ENCODE measurements at regions not wholly inside any gene's neighbourhood (a gene's known extent, or its start where the extent isn't known, plus 50 kb on each side); places are given as distances from the start of the nearest gene placed in this dataset.

DNA sequence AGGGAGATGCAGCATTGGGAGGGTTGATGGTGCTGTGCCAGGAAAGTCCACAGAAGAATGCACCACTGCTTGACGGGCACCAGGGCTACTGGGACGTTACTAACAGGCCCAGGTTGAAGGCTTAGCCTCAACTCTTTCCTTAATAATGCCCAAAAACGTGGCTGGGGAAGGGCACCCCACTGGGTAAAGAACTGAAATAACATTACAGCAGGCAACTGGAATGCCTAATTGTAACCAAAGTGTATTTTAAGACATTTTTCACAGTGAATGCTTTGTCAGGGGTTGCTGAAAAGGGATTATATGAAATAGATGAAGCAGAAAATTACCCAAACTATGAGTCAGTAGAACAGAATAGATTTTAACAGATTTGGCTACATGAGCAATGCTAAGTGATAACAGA, 191.3 kb downstream of the CMPK2 start:
- no peaks in the 10 kb centered on the region for H3K9me3 ChIP-seq
- H3K36me3 ChIP-seq (replicated peaks in 1 of 2; ENCODE audit: control insufficient read depth in 1 of 2, insufficient read depth in 2 of 2, low read length in 1 of 2) = no peaks in the 10 kb centered on the region
- no peaks in the 10 kb centered on the region; a peak in 1 of 4 replicates for H3K4me1 ChIP-seq (ENCODE audit: control insufficient read depth in 1 of 2, insufficient read depth in 2 of 2, low read depth in 1 of 2, low read length in 1 of 2)
- no peak overlapping the region for H3K4me2 ChIP-seq
- H3F3A ChIP-seq (replicated peaks; ENCODE audit: insufficient read depth) = no peaks in the 10 kb centered on the region
- WGBS (ENCODE audit: low lambda C conversion rate) = 6% methylated on average over 3 of the region's 3 CpGs
- no peak overlapping the region for H2AFZ ChIP-seq (ENCODE audit: low read depth)
- H3K27me3 ChIP-seq (ENCODE audit: insufficient read depth) = no peaks in the 10 kb centered on the region
- no peak overlapping the region for H3K9ac ChIP-seq
- TF ChIP-seq PBX3 (IDR thresholded peaks at IDR 0.05) (no peak), POLR2AphosphoS5 (IDR thresholded peaks at IDR 0.05; ENCODE audit: low read depth, low read length) (no peak), GABPA (IDR thresholded peaks at IDR 0.05; ENCODE audit: low read depth) (no peak), EZH2phosphoT487 (IDR thresholded peaks at IDR 0.05; ENCODE audit: borderline replicate concordance, low read depth) (no peak), ELF1 (IDR thresholded peaks at IDR 0.05) (no peak), RCOR1 (IDR thresholded peaks at IDR 0.05; ENCODE audit: low read length) (no peak), MAX (IDR thresholded peaks at IDR 0.05; ENCODE audit: low read depth) (no peak), SMC3 (IDR thresholded peaks at IDR 0.05; ENCODE audit: low read depth, low read length) (no peak), MXI1 (IDR thresholded peaks at IDR 0.05; ENCODE audit: low read depth, low read length) (no peak), FOXM1 (IDR thresholded peaks at IDR 0.05; ENCODE audit: low read depth) (no peak), CTCF (IDR thresholded peaks at IDR 0.05) (no peak), GATA2 (CRISPR knock-in tag; IDR thresholded peaks at IDR 0.05) (no peak), JUND (IDR thresholded peaks at IDR 0.05) (no peak), TCF12 (IDR thresholded peaks at IDR 0.05) (no peak), RAD21 (IDR thresholded peaks at IDR 0.05; ENCODE audit: low read length) (no peak), SIN3A (IDR thresholded peaks at IDR 0.05; ENCODE audit: borderline replicate concordance, low read depth, low read length) (no peak), YY1 (IDR thresholded peaks at IDR 0.05; ENCODE audit: low read depth) (no peak), RFX5 (IDR thresholded peaks at IDR 0.05; ENCODE audit: low read length) (no peak)
- TF ChIP-seq, protein P1, sequence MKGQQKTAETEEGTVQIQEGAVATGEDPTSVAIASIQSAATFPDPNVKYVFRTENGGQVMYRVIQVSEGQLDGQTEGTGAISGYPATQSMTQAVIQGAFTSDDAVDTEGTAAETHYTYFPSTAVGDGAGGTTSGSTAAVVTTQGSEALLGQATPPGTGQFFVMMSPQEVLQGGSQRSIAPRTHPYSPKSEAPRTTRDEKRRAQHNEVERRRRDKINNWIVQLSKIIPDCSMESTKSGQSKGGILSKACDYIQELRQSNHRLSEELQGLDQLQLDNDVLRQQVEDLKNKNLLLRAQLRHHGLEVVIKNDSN (IDR thresholded peaks at IDR 0.05; ENCODE audit: borderline replicate concordance, low read depth) = no peak
- no peaks in the 10 kb centered on the region for H3K79me2 ChIP-seq (ENCODE audit: insufficient read depth)
- H4K20me1 ChIP-seq (ENCODE audit: insufficient read depth) = no peaks in the 10 kb centered on the region
- H3K4me3 ChIP-seq (ENCODE audit: low read depth in 2 of 2, low read length in 1 of 2) = no peak overlapping the region
- H3K27ac ChIP-seq (ENCODE audit: low read depth in 2 of 2, low read length in 1 of 2) = no peak overlapping the region
- no peak for DNase-seq
- POLR2A ChIA-PET = no interaction called here
- H3K9me2 ChIP-seq = no peaks in the 10 kb centered on the region
- CTCF ChIA-PET = no interaction called here

All from SK-N-SH (cell line).